Ascending aorta (tissue), 2 donors: ENCODE measurements at regions not wholly inside any gene's neighbourhood (a gene's known extent, or its start where the extent isn't known, plus 50 kb on each side); places are given as distances from the start of the nearest gene placed in this dataset.

Source experiments
- DNase-seq, 2 donors: peaks; one replicate each; pipeline ENCODE4 v3.0.0-alpha.2; 2019; ENCODE audit warnings: low spot score in 2 of 2
- H3K27ac ChIP-seq, 2 donors: fragments of 200-600 bp; sonication (generic); one replicate each; pipeline ENCODE4 v1.5.1; 2016 to 2017; ENCODE audit warnings: mild to moderate bottlenecking in 1 of 2
- H3K27me3 ChIP-seq: fragments of 200-600 bp; sonication (generic); one replicate; pipeline ENCODE4 v1.5.1; 2017
- H3K36me3 ChIP-seq, 2 donors: fragments of 200-600 bp; sonication (generic); one replicate each; pipeline ENCODE4 v1.5.1; 2016
- H3K4me1 ChIP-seq, 2 donors: fragments of 200-600 bp; sonication (generic); one replicate each; pipeline ENCODE4 v1.5.1; 2016 to 2017; ENCODE audit warnings: mild to moderate bottlenecking in 1 of 2
- H3K4me3 ChIP-seq, 2 donors: fragments of 200-600 bp; sonication (generic); one replicate each; pipeline ENCODE4 v1.5.1; 2016 to 2017; ENCODE audit warnings: mild to moderate bottlenecking in 1 of 2
- H3K9me3 ChIP-seq, 2 donors: fragments of 200-600 bp; sonication (generic); one replicate each; pipeline ENCODE4 v1.5.1; 2016
- CTCF ChIP-seq, 3 experiments: fragments of 200-600 bp in 2 of 3; fragments of 450-650 bp in 1 of 3; sonication (generic) in 2 of 3; IDR thresholded peaks; one replicate each; pipeline ENCODE4 v1.5.1; 2016 to 2019; ENCODE audit warnings: antibody characterized with exemption in 3 of 3, mild to moderate bottlenecking in 1 of 3, moderate library complexity in 1 of 3
- intact Hi-C: fragments of 100-400 bp; cut with DNase I; formaldehyde crosslinking; loops from one replicate; pipeline ENCODE4 v1.15.1; 2023

DNA sequence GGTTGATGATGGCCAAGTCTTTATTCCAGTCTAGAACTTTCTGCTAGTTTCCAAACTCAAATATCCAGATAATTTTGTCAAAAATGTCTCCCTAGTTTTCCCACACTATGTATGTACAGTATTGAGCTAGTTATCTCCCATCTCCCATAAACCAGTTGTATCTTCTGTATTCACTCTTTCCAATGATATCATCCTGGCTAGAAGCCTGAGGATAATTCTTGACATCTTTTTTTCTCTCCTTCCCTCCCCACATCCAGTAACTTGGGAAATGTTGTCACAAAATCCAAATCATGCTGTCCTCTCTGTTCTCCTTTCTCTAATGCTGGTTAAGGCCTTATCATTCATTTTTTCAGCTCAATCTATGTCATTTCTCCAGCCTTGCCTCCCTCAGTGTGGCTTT lies 553.8 kb upstream of the FANCL start:
- no peak for TF ChIP-seq CTCF (IDR thresholded peaks at IDR 0.05)
- intact Hi-C loops, result no loop called here

GRCh38 chr2:58794103-58794502 lies 553.0 kb upstream of the FANCL start:
- H3K36me3 ChIP-seq, result no peaks in the 10 kb centered on the region
- intact Hi-C loops, result no loop called here

More for the DNA sequence above, 553.8 kb upstream of the FANCL start:
- Histone ChIP-seq H3K4me1 (no peaks in the 10 kb centered on the region), H3K27ac (no peak overlapping the region), H3K27me3 (no peaks in the 10 kb centered on the region), H3K9me3 (no peaks in the 10 kb centered on the region), H3K36me3 (no peaks in the 10 kb centered on the region), H3K4me3 (no peak overlapping the region)
- DNase-seq, result no peak

DNA sequence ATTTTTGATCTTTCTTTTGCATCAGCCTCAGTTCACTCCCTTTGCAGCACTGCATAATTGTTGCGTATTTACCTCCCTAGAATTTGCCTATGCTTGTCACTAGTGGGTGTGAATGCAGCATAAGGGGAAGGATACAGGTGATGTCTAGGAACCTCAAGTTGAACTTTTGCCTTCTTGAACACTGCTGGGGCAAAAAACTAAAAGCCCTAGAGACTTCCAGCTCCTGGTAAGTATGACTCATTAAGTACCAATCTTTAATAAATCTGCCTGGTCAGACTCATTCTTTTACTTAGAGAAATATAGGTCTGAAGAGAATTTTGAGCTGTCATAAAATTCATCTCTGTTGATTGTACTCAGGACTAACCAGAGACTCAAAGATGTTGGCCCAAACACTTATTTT lies 547.3 kb upstream of the FANCL start:
- no peak for DNase-seq
- Histone ChIP-seq H3K4me1 (no peaks in the 10 kb centered on the region), H3K36me3 (no peaks in the 10 kb centered on the region), H3K27me3 (no peaks in the 10 kb centered on the region), H3K4me3 (no peak overlapping the region), H3K9me3 (no peaks in the 10 kb centered on the region), H3K27ac (no peak overlapping the region)
- TF ChIP-seq CTCF (IDR thresholded peaks at IDR 0.05), result no peak
- intact Hi-C loops, result no loop called here

More at GRCh38 chr2:58794103-58794502, 553.0 kb upstream of the FANCL start:
- Histone ChIP-seq H3K4me3 (no peak overlapping the region), H3K9me3 (no peaks in the 10 kb centered on the region), H3K27me3 (no peaks in the 10 kb centered on the region), H3K27ac (no peak overlapping the region), H3K4me1 (no peaks in the 10 kb centered on the region)
- DNase-seq, result no peak
- TF ChIP-seq CTCF (IDR thresholded peaks at IDR 0.05), result no peak

GRCh38 chr2:58770846-58771245 lies 529.7 kb upstream of the FANCL start:
- Histone ChIP-seq H3K4me3 (no peak overlapping the region), H3K9me3 (no peaks in the 10 kb centered on the region), H3K4me1 (no peaks in the 10 kb centered on the region), H3K36me3 (no peaks in the 10 kb centered on the region), H3K27ac (no peak overlapping the region), H3K27me3 (no peaks in the 10 kb centered on the region)
- no peak for DNase-seq
- intact Hi-C loops, result no loop called here
- TF ChIP-seq CTCF (IDR thresholded peaks at IDR 0.05), result no peak

- DNase-seq, result no peak
- intact Hi-C loops, result no loop called here
- no peaks in the 10 kb centered on the region for H3K4me1 ChIP-seq
- TF ChIP-seq CTCF (IDR thresholded peaks at IDR 0.05), result no peak
- no peak overlapping the region for H3K27ac ChIP-seq
- no peaks in the 10 kb centered on the region for H3K36me3 ChIP-seq
- H3K27me3 ChIP-seq, result no peaks in the 10 kb centered on the region
- no peak overlapping the region for H3K4me3 ChIP-seq
- no peaks in the 10 kb centered on the region for H3K9me3 ChIP-seq
These were observed 528.7 kb upstream of the FANCL start for GRCh38 chr2:58769864-58770234.

DNA sequence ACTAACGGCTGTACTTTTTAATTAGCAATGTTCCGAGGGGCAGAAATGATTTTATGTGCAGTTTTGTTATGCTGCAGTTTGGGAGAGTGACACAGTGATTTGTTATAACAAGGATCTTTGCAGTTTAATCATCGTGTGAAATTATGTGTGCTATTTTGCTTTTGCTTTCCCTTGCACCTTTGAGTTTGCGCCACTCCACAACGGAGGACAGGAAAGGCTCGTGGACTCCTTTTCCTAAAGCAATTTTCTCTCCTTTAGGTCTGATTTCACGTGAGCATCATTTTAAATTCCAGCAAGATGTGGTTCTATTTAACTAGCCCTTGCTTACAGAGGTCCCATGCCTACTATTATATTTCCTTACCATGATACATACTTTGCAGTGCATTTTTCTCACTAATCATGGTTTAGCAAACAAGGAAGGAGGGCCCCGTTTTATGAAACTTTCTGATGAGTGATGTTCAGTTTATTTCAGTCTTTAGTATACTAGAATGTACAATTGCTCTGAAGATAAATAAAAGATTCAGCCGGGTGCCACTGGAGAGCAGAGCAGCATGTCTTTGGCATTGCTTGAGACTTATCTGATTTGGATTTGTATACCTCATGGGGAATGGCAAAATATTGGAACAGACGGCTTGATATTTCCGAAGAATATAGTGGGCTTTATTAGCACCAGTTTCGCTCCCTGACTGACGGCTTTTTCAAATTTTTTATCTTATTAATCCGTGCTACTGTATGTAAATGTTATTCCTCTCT lies 528.2 kb upstream of the FANCL start:
- Histone ChIP-seq H3K9me3 (no peaks in the 10 kb centered on the region), H3K27me3 (no peaks in the 10 kb centered on the region), H3K4me1 (no peaks in the 10 kb centered on the region), H3K4me3 (no peak overlapping the region), H3K36me3 (no peaks in the 10 kb centered on the region), H3K27ac (no peak overlapping the region)
- TF ChIP-seq CTCF (IDR thresholded peaks at IDR 0.05), result no peak
- DNase-seq, result no peak
- intact Hi-C loops, result no loop called here
